SU-DHL-6 (cell line): ENCODE measurements at regions not wholly inside any gene's neighbourhood (a gene's known extent, or its start where the extent isn't known, plus 50 kb on each side); places are given as distances from the start of the nearest gene placed in this dataset.

Source experiments
- H2AFZ ChIP-seq: fragments of 200-600 bp; sonication (generic); 2 replicates; pipeline ENCODE4 v1.6.1; 2014; ENCODE audit warnings: low read depth, mild to moderate bottlenecking, moderate library complexity, mixed read lengths, antibody characterized with exemption, low read length; ENCODE audit not compliant: severe bottlenecking
- H3F3A ChIP-seq: fragments of 200-600 bp; shearing (Covaris generic); 2 replicates; pipeline ENCODE4 v1.6.0; 2016; ENCODE audit warnings: antibody characterized with exemption, mild to moderate bottlenecking; ENCODE audit not compliant: insufficient read depth
- H3K27ac ChIP-seq: fragments of 200-600 bp; sonication (generic); 2 replicates; pipeline ENCODE4 v1.5.1; 2016; ENCODE audit warnings: low read depth, mild to moderate bottlenecking, low read length, moderate library complexity, mixed read lengths
- H3K27me3 ChIP-seq: fragments of 200-600 bp; sonication (generic), shearing (Covaris generic); 2 replicates; pipeline ENCODE4 v1.6.0; 2014; ENCODE audit warnings: mild to moderate bottlenecking, low read length
- H3K36me3 ChIP-seq: fragments of 200-600 bp; sonication (generic); 2 replicates; pipeline ENCODE4 v1.6.1; 2014; ENCODE audit warnings: mild to moderate bottlenecking, low read length, mixed read lengths
- H3K4me2 ChIP-seq: fragments of 300-600, 200-600 bp; shearing (Covaris generic), sonication (generic); 2 replicates; pipeline ENCODE4 v1.6.0; 2014; ENCODE audit warnings: low read length, low read depth, mild to moderate bottlenecking; ENCODE audit not compliant: poor library complexity, severe bottlenecking
- H3K4me3 ChIP-seq: fragments of 200-600 bp; sonication (generic); 2 replicates; pipeline ENCODE4 v1.5.1; 2014; ENCODE audit warnings: antibody characterized with exemption, low read length, mild to moderate bottlenecking, mixed read lengths; ENCODE audit not compliant: insufficient read depth, poor library complexity, severe bottlenecking
- H3K79me2 ChIP-seq: fragments of 200-600 bp; sonication (generic); 2 replicates; pipeline ENCODE4 v1.6.1; 2014; ENCODE audit warnings: mild to moderate bottlenecking, low read length, moderate library complexity; ENCODE audit not compliant: insufficient read depth
- H3K9ac ChIP-seq: fragments of 200-600 bp; sonication (generic); 2 replicates; pipeline ENCODE4 v1.7.0; 2014; ENCODE audit warnings: mild to moderate bottlenecking, low read length
- H3K9me2 ChIP-seq: fragments of 200-600 bp; sonication (generic); replicated peaks from 2 replicates; pipeline ENCODE4 v1.6.1; 2014; ENCODE audit warnings: low read length; ENCODE audit not compliant: insufficient read depth
- H3K9me3 ChIP-seq: fragments of 200-600 bp; sonication (generic); 2 replicates; pipeline ENCODE4 v1.6.1; 2014; ENCODE audit warnings: low read length, mixed read lengths; ENCODE audit not compliant: insufficient read depth
- H4K20me1 ChIP-seq: fragments of 200-600 bp; sonication (generic); 2 replicates; pipeline ENCODE4 v1.6.1; 2014; ENCODE audit warnings: low read depth, mild to moderate bottlenecking, antibody characterized with exemption, low read length, moderate library complexity, mixed read lengths
- EZH2phosphoT487 ChIP-seq: fragments of 200-600 bp; sonication (generic), shearing (Covaris generic); conservative IDR thresholded peaks from 2 replicates; pipeline ENCODE4 v1.6.1; 2018; ENCODE audit warnings: mild to moderate bottlenecking, antibody characterized with exemption, low read length, moderate library complexity, mixed read lengths
- TF ChIP-seq, protein P1 (sequence below): fragments of 200-600 bp; sonication (generic); IDR thresholded peaks from one replicate; pipeline ENCODE4 v1.5.1; 2017; ENCODE audit warnings: antibody characterized with exemption, mild to moderate bottlenecking, low read length, moderate library complexity; ENCODE audit not compliant: insufficient read depth, poor library complexity, severe bottlenecking

DNA sequence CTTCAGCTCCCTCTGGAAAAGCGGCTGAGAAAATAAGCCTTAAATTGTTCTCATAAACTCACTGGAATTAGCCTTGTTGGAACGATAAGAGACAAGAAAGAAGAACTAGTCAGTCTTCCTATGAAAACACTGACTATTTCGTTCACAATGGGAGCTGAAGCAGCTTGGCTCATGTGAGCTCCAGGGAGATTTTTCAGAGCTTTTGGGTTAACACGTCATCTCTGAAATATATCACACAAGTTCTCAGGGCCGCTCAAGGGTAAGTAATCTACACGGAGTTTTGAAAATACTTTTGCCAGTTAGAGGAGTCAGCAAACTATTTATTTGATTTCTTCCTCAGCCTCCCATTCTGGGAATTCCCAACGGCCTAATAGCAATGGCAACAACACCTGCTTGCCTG, 316.2 kb upstream of the MGAT5 start:
- Histone ChIP-seq H3K9me2 (no peaks in the 10 kb centered on the region), H4K20me1 (no peaks in the 10 kb centered on the region), H3K27me3 (no peaks in the 10 kb centered on the region), H3K4me3 (no peak overlapping the region), H3K9ac (no peak overlapping the region), H3F3A (no peaks in the 10 kb centered on the region), H3K36me3 (no peaks in the 10 kb centered on the region), H3K27ac (no peak overlapping the region), H3K4me2 (no peak overlapping the region), H3K79me2 (no peaks in the 10 kb centered on the region), H3K9me3 (no peaks in the 10 kb centered on the region), H2AFZ (no peak overlapping the region)
- no peak for TF ChIP-seq EZH2phosphoT487

DNA sequence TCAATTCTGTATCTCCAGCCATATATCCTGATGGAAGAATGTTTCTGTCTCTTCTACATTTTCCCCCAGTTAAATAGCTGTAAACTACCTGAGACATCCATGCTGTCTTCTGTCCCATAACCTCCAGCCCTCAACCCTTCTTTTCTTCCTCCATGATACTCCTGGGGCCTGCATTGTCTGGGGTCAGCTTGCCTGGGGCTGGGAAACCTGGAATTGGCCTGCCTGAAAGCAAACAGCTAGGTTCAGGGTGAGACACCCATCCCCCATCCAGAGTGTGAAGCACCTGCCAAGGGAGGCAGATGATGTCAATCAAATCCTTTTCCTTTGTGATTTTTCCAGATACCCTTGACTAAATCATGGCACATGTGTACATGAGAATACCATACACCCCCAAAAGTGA, 313.7 kb upstream of the MGAT5 start:
- Histone ChIP-seq H3K9me2 (no peaks in the 10 kb centered on the region), H3K4me3 (no peak overlapping the region), H3K9ac (no peak overlapping the region), H3K79me2 (no peaks in the 10 kb centered on the region), H3K36me3 (no peaks in the 10 kb centered on the region), H3K27me3 (no peaks in the 10 kb centered on the region), H3K9me3 (no peaks in the 10 kb centered on the region), H3F3A (no peaks in the 10 kb centered on the region), H3K4me2 (no peak overlapping the region), H3K27ac (no peak overlapping the region), H2AFZ (no peak overlapping the region), H4K20me1 (no peaks in the 10 kb centered on the region)
- no peak for TF ChIP-seq EZH2phosphoT487
- TF ChIP-seq, protein P1, sequence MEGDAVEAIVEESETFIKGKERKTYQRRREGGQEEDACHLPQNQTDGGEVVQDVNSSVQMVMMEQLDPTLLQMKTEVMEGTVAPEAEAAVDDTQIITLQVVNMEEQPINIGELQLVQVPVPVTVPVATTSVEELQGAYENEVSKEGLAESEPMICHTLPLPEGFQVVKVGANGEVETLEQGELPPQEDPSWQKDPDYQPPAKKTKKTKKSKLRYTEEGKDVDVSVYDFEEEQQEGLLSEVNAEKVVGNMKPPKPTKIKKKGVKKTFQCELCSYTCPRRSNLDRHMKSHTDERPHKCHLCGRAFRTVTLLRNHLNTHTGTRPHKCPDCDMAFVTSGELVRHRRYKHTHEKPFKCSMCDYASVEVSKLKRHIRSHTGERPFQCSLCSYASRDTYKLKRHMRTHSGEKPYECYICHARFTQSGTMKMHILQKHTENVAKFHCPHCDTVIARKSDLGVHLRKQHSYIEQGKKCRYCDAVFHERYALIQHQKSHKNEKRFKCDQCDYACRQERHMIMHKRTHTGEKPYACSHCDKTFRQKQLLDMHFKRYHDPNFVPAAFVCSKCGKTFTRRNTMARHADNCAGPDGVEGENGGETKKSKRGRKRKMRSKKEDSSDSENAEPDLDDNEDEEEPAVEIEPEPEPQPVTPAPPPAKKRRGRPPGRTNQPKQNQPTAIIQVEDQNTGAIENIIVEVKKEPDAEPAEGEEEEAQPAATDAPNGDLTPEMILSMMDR: no peak

DNA sequence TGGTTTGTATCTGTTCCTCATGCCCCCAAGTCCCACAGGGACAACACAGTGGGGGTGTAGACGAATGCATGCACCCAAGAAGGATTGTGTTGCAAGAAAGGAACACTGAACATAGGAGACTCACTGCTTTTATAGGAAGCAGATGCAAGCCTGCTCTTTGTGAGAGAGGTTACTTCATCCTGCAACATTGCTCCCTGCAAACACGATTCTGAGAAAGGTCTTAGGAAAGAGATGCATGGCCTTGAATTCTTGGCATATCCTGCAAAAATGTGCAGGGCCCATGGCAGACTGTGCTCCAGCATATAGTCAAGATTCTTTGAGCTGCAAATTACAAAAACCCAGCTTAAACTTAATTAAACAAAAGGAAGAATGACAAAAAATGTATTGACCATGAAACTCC, 312.2 kb upstream of the MGAT5 start:
- no peak overlapping the region for H3K27ac ChIP-seq
- no peaks in the 10 kb centered on the region for H3K79me2 ChIP-seq
- H3K9me2 ChIP-seq: no peaks in the 10 kb centered on the region
- H3K27me3 ChIP-seq: no peaks in the 10 kb centered on the region
- H2AFZ ChIP-seq: no peak overlapping the region
- no peak overlapping the region for H3K4me2 ChIP-seq
- H4K20me1 ChIP-seq: no peaks in the 10 kb centered on the region
- TF ChIP-seq, protein P1: no peak
- TF ChIP-seq EZH2phosphoT487: no peak
- H3K4me3 ChIP-seq: no peak overlapping the region
- H3K9me3 ChIP-seq: no peaks in the 10 kb centered on the region
- H3K9ac ChIP-seq: no peak overlapping the region
- no peaks in the 10 kb centered on the region for H3F3A ChIP-seq
- no peaks in the 10 kb centered on the region for H3K36me3 ChIP-seq

- Histone ChIP-seq H3K4me3 (no peak overlapping the region), H2AFZ (no peak overlapping the region), H3K4me2 (no peak overlapping the region), H3K27ac (no peak overlapping the region), H3K9me2 (no peaks in the 10 kb centered on the region), H3K9me3 (no peaks in the 10 kb centered on the region), H3F3A (no peaks in the 10 kb centered on the region), H4K20me1 (no peaks in the 10 kb centered on the region), H3K9ac (no peak overlapping the region), H3K27me3 (no peaks in the 10 kb centered on the region), H3K36me3 (no peaks in the 10 kb centered on the region), H3K79me2 (no peaks in the 10 kb centered on the region)
- TF ChIP-seq EZH2phosphoT487: no peak
- TF ChIP-seq, protein P1: no peak
These were observed 311.5 kb upstream of the MGAT5 start for GRCh38 chr2:133942398-133942797.
